A673 (cell line): ENCODE measurements at regions not wholly inside any gene's neighbourhood (a gene's known extent, or its start where the extent isn't known, plus 50 kb on each side); places are given as distances from the start of the nearest gene placed in this dataset.

Experiments
- EZH2 ChIP-seq: fragments of 200-600 bp; sonication (generic); IDR thresholded peaks from 2 replicates; pipeline ENCODE4 v1.6.1; 2017; ENCODE audit warnings: borderline replicate concordance, low read depth, mild to moderate bottlenecking, mixed read lengths, antibody characterized with exemption, low read length; ENCODE audit not compliant: poor library complexity, severe bottlenecking
- TF ChIP-seq, protein P1 (sequence below): fragments of 300-800, 200-600 bp; sonication (generic); conservative IDR thresholded peaks from 2 replicates; pipeline ENCODE4 v1.5.1; 2017; ENCODE audit warnings: low read depth, mild to moderate bottlenecking, antibody characterized with exemption, low read length, moderate library complexity, mixed read lengths

DNA sequence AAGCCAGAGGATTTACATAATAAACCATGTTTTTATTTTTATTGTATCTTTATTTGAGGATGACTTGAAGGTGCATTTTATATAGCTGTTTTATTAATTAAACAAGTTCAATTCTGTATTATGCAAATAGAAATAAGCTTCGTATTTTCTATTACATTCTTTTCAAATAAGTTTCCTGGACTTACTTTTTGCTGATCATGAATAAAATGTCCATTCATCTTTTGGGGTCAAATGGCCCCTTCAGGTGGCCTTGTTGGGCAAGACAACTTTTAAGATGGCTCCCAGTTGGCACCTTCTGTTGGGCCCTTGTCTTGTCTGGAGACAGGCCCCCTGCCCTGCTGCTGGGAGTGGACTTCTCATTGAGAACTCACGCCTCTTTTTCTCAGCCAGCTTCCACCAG, 654.6 kb upstream of the NOX3 start:
- TF ChIP-seq, protein P1, sequence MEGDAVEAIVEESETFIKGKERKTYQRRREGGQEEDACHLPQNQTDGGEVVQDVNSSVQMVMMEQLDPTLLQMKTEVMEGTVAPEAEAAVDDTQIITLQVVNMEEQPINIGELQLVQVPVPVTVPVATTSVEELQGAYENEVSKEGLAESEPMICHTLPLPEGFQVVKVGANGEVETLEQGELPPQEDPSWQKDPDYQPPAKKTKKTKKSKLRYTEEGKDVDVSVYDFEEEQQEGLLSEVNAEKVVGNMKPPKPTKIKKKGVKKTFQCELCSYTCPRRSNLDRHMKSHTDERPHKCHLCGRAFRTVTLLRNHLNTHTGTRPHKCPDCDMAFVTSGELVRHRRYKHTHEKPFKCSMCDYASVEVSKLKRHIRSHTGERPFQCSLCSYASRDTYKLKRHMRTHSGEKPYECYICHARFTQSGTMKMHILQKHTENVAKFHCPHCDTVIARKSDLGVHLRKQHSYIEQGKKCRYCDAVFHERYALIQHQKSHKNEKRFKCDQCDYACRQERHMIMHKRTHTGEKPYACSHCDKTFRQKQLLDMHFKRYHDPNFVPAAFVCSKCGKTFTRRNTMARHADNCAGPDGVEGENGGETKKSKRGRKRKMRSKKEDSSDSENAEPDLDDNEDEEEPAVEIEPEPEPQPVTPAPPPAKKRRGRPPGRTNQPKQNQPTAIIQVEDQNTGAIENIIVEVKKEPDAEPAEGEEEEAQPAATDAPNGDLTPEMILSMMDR: no peak
- TF ChIP-seq EZH2: no peak
